ENCODE measurements at regions not wholly inside any gene's neighbourhood (a gene's known extent, or its start where the extent isn't known, plus 50 kb on each side); places are given as distances from the start of the nearest gene placed in this dataset.
"Not testable (repeated sequence)": the region's sequence is repeated elsewhere in the genome, so short reads cannot be mapped to it uniquely, and the experiment has no call there.

DNA sequence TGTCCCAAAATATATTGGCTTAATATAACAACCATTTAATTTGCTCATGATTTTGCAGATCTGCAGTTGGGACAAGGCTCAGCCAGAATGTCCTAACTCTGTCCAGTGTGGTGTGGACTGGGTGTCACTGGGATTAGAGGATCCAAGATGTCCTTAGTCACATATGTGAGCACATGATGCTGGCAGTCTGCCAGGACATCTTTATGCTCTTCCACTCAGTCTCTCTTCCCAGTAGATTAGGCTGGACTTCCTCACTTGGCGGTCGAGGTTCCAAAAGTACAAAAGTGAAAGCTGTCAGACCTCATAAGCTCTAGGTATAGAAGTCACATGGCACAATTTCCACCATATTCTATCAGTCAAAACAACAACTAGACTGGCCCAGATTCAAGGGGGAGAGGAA is 167.9 kb upstream of the NTF3 start:
- H3K4me3 ChIP-seq (ENCODE audit: low read depth in 1 of 2, low read length in 2 of 2) = no peak overlapping the region
- no peak overlapping the region for H3K27ac ChIP-seq (ENCODE audit: low read depth, low read length)
- peaks cover 0 to 13% of the 10 kb centered on the region in 2 donors for H3K4me1 ChIP-seq (ENCODE audit: control insufficient read depth in 1 of 2, insufficient read depth in 2 of 2, low read length in 2 of 2)
- no peaks in the 10 kb centered on the region for H3K36me3 ChIP-seq (ENCODE audit: control insufficient read depth in 1 of 2, insufficient read depth in 2 of 2, low read length in 2 of 2)
- H3K9me3 ChIP-seq (ENCODE audit: control insufficient read depth in 1 of 2, low read length in 2 of 2) = no peaks in the 10 kb centered on the region
- no peak overlapping the region for H3K9ac ChIP-seq (ENCODE audit: low read depth in 1 of 2, low read length in 2 of 2)
- H3K27me3 ChIP-seq (ENCODE audit: control insufficient read depth in 1 of 2, insufficient read depth in 2 of 2, low read length in 2 of 2) = no peaks in the 10 kb centered on the region

DNA sequence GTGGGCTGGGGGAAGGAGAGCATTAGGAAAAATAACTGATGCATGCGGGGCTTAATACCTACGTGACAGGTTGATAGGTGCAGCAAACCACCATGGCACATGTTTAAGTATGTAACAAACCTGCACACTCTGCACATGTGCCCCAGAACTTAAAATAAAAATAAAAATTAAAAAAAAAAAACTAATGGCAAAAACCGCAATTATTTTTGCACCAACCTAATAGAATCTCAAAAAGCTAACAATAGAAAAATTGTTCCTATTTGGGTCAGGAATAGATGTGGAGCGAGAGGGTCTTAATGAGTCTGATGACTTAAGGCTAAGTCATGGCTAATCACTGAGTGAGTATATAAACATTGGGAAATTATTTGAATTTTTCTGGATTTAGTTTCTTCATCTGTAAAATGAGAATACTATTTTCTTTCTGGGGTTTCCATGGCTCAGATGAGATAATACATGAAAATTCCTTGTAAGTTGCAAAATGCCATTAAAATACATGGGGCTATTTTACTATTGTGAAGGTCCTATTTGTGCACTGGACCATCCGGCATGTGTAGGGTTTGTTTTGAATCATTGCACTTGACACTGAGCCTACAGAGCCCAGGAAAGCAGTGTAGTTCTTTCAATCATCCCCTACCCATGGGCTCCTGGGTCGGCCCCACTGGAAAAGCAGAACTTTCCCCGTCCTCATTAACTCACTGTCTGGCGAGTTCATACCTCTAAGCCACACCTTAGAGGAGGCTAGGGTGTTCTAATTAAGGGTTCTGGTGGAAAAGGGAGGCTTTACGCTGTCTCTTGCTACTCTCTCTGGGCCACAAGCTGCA is 164.1 kb upstream of the NTF3 start:
- Histone ChIP-seq H3K9ac (ENCODE audit: low read depth in 1 of 2, low read length in 2 of 2) (no peak overlapping the region), H3K27me3 (ENCODE audit: control insufficient read depth in 1 of 2, insufficient read depth in 2 of 2, low read length in 2 of 2) (no peaks in the 10 kb centered on the region), H3K9me3 (ENCODE audit: control insufficient read depth in 1 of 2, low read length in 2 of 2) (no peaks in the 10 kb centered on the region), H3K4me3 (ENCODE audit: low read depth in 1 of 2, low read length in 2 of 2) (no peak overlapping the region), H3K36me3 (ENCODE audit: control insufficient read depth in 1 of 2, insufficient read depth in 2 of 2, low read length in 2 of 2) (no peaks in the 10 kb centered on the region), H3K27ac (ENCODE audit: low read depth, low read length) (no peak overlapping the region), H3K4me1 (ENCODE audit: control insufficient read depth in 1 of 2, insufficient read depth in 2 of 2, low read length in 2 of 2) (peaks cover 4 to 13% of the 10 kb centered on the region in 2 donors)

- H3K36me3 ChIP-seq (ENCODE audit: control insufficient read depth in 1 of 2, insufficient read depth in 2 of 2, low read length in 2 of 2) = no peaks in the 10 kb centered on the region
- no peaks in the 10 kb centered on the region for H3K9me3 ChIP-seq (ENCODE audit: control insufficient read depth in 1 of 2, low read length in 2 of 2)
- H3K9ac ChIP-seq (ENCODE audit: low read depth in 1 of 2, low read length in 2 of 2) = no peak overlapping the region
- H3K4me3 ChIP-seq (ENCODE audit: low read depth in 1 of 2, low read length in 2 of 2) = no peak overlapping the region
- H3K4me1 ChIP-seq (ENCODE audit: control insufficient read depth in 1 of 2, insufficient read depth in 2 of 2, low read length in 2 of 2) = peaks cover 7 to 13% of the 10 kb centered on the region in 2 donors
- no peak overlapping the region for H3K27ac ChIP-seq (ENCODE audit: low read depth, low read length)
- no peaks in the 10 kb centered on the region for H3K27me3 ChIP-seq (ENCODE audit: control insufficient read depth in 1 of 2, insufficient read depth in 2 of 2, low read length in 2 of 2)
Observed at GRCh38 chr12:5268424-5269210, 163.3 kb upstream of the NTF3 start.

DNA sequence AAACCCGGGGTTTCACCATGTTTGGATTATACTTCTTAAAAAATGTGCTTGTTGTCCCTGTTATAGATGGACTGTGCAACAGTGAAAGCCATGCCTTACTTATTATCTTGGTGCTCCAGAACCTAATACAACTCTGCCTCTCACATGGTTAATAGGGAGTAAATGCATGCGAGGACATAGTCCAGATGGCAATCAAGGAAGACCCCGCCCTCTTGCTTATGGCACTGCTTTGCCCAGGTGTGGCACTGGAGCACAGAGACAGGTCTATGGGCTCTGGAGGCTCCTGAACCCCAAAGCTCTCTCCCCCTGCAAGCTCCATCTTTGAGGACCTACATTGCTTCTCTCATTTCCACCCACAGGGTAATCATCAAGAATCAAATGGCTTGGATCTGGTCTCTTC is 162.1 kb upstream of the NTF3 start:
- Histone ChIP-seq H3K27ac (ENCODE audit: low read depth, low read length) (no peak overlapping the region), H3K9ac (ENCODE audit: low read depth in 1 of 2, low read length in 2 of 2) (no peak overlapping the region), H3K9me3 (ENCODE audit: control insufficient read depth in 1 of 2, low read length in 2 of 2) (no peaks in the 10 kb centered on the region), H3K27me3 (ENCODE audit: control insufficient read depth in 1 of 2, insufficient read depth in 2 of 2, low read length in 2 of 2) (no peaks in the 10 kb centered on the region), H3K4me1 (ENCODE audit: control insufficient read depth in 1 of 2, insufficient read depth in 2 of 2, low read length in 2 of 2) (peaks cover 14 to 20% of the 10 kb centered on the region in 2 donors), H3K4me3 (ENCODE audit: low read depth in 1 of 2, low read length in 2 of 2) (no peak overlapping the region), H3K36me3 (ENCODE audit: control insufficient read depth in 1 of 2, insufficient read depth in 2 of 2, low read length in 2 of 2) (no peaks in the 10 kb centered on the region)

- Histone ChIP-seq H3K4me1 (ENCODE audit: control insufficient read depth in 1 of 2, insufficient read depth in 2 of 2, low read length in 2 of 2) (peaks cover 14 to 20% of the 10 kb centered on the region in 2 donors), H3K4me3 (ENCODE audit: low read depth in 1 of 2, low read length in 2 of 2) (no peak overlapping the region), H3K27me3 (ENCODE audit: control insufficient read depth in 1 of 2, insufficient read depth in 2 of 2, low read length in 2 of 2) (no peaks in the 10 kb centered on the region)
Observed at GRCh38 chr12:5272018-5272785, 159.7 kb upstream of the NTF3 start.

GRCh38 chr12:5273709-5274108 is 158.2 kb upstream of the NTF3 start:
- Histone ChIP-seq H3K9ac (ENCODE audit: low read depth in 1 of 2, low read length in 2 of 2) (no peak overlapping the region), H3K27ac (ENCODE audit: low read depth, low read length) (no peak overlapping the region), H3K4me3 (ENCODE audit: low read depth in 1 of 2, low read length in 2 of 2) (no peak overlapping the region), H3K27me3 (ENCODE audit: control insufficient read depth in 1 of 2, insufficient read depth in 2 of 2, low read length in 2 of 2) (no peaks in the 10 kb centered on the region), H3K9me3 (ENCODE audit: control insufficient read depth in 1 of 2, low read length in 2 of 2) (no peaks in the 10 kb centered on the region), H3K36me3 (ENCODE audit: control insufficient read depth in 1 of 2, insufficient read depth in 2 of 2, low read length in 2 of 2) (no peaks in the 10 kb centered on the region), H3K4me1 (ENCODE audit: control insufficient read depth in 1 of 2, insufficient read depth in 2 of 2, low read length in 2 of 2) (peaks cover 14 to 20% of the 10 kb centered on the region in 2 donors)

More at GRCh38 chr12:5272018-5272785, 159.7 kb upstream of the NTF3 start:
- no peaks in the 10 kb centered on the region for H3K9me3 ChIP-seq (ENCODE audit: control insufficient read depth in 1 of 2, low read length in 2 of 2)
- H3K36me3 ChIP-seq (ENCODE audit: control insufficient read depth in 1 of 2, insufficient read depth in 2 of 2, low read length in 2 of 2) = no peaks in the 10 kb centered on the region
- no peak overlapping the region for H3K27ac ChIP-seq (ENCODE audit: low read depth, low read length)
- H3K9ac ChIP-seq (ENCODE audit: low read depth in 1 of 2, low read length in 2 of 2) = no peak overlapping the region

DNA sequence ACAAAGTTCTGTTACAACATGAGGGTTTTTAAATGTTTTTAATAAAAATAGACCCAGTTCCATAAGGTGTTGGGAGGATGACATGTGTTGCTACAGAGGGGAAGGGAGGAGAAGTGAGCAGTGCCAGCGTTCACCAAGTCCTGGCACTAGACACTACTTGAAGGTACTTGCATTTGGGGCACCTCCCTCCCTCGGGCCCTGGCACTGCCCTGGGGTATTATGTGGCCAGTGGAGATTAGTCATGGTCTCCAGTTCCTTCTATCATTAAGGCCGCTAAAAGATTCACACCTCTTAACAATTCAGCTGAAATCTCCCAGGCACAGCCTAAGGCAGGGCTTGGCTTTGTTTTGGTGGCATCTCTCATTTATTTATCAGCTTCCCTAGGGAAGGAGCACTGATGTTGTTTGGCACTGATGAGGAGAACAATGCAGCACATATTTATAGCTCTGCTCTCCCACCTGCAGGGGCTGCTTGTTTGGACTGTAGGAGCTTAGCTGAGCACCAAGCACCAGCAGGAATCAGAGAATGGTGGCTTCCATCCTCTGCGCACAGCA is 155.5 kb upstream of the NTF3 start:
- Histone ChIP-seq H3K27me3 (ENCODE audit: control insufficient read depth in 1 of 2, insufficient read depth in 2 of 2, low read length in 2 of 2) (no peaks in the 10 kb centered on the region), H3K9me3 (ENCODE audit: control insufficient read depth in 1 of 2, low read length in 2 of 2) (no peaks in the 10 kb centered on the region), H3K36me3 (ENCODE audit: control insufficient read depth in 1 of 2, insufficient read depth in 2 of 2, low read length in 2 of 2) (no peaks in the 10 kb centered on the region), H3K27ac (ENCODE audit: low read depth, low read length) (no peak overlapping the region), H3K4me3 (ENCODE audit: low read depth in 1 of 2, low read length in 2 of 2) (no peak overlapping the region), H3K4me1 (ENCODE audit: control insufficient read depth in 1 of 2, insufficient read depth in 2 of 2, low read length in 2 of 2) (peaks cover 7 to 10% of the 10 kb centered on the region in 2 donors), H3K9ac (ENCODE audit: low read depth in 1 of 2, low read length in 2 of 2) (no peak overlapping the region)

GRCh38 chr12:5280086-5280485 is 151.8 kb upstream of the NTF3 start:
- Histone ChIP-seq H3K9ac (ENCODE audit: low read depth in 1 of 2, low read length in 2 of 2) (no peak overlapping the region), H3K27me3 (ENCODE audit: control insufficient read depth in 1 of 2, insufficient read depth in 2 of 2, low read length in 2 of 2) (no peaks in the 10 kb centered on the region), H3K4me3 (ENCODE audit: low read depth in 1 of 2, low read length in 2 of 2) (no peak overlapping the region), H3K4me1 (ENCODE audit: control insufficient read depth in 1 of 2, insufficient read depth in 2 of 2, low read length in 2 of 2) (no peaks in the 10 kb centered on the region), H3K9me3 (ENCODE audit: control insufficient read depth in 1 of 2, low read length in 2 of 2) (no peaks in the 10 kb centered on the region), H3K36me3 (ENCODE audit: control insufficient read depth in 1 of 2, insufficient read depth in 2 of 2, low read length in 2 of 2) (no peaks in the 10 kb centered on the region), H3K27ac (ENCODE audit: low read depth, low read length) (no peak overlapping the region)

- not testable (repeated sequence) for H3K27me3 ChIP-seq (ENCODE audit: control insufficient read depth in 1 of 2, insufficient read depth in 2 of 2, low read length in 2 of 2); H3K36me3 ChIP-seq (ENCODE audit: control insufficient read depth in 1 of 2, insufficient read depth in 2 of 2, low read length in 2 of 2); H3K27ac ChIP-seq (ENCODE audit: low read depth, low read length); H3K9me3 ChIP-seq (ENCODE audit: control insufficient read depth in 1 of 2, low read length in 2 of 2); H3K4me3 ChIP-seq (ENCODE audit: low read depth in 1 of 2, low read length in 2 of 2); H3K9ac ChIP-seq (ENCODE audit: low read depth in 1 of 2, low read length in 2 of 2); H3K4me1 ChIP-seq (ENCODE audit: control insufficient read depth in 1 of 2, insufficient read depth in 2 of 2, low read length in 2 of 2)
Observed at GRCh38 chr12:5290368-5290767, 141.5 kb upstream of the NTF3 start.

Data from duodenal mucosa (tissue), 2 donors.